ENCODE measurements at regions not wholly inside any gene's neighbourhood (a gene's known extent, or its start where the extent isn't known, plus 50 kb on each side); places are given as distances from the start of the nearest gene placed in this dataset.

DNA sequence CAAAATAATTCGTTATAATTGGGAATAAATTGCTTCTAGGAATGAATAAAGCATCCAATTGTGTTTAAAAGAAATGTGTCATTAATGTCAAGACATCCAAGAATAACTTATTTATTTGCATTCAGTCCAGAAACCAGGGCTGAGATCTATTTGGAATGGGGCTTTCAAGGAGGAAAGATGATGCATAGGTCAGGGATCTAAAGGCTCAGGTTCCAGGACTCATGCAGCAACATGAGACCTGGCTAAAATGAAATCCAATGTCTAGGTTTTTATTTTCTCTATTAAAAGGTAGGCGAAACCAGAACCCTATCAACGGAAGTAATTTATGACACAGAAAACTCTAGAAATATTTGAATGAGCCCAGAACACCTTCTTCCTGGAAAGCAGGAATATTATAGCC lies 376.8 kb downstream of the SEC16B start:
- no peaks in the 10 kb centered on the region for H3K79me2 ChIP-seq (ENCODE audit: insufficient read depth, low read length)
- H3K36me3 ChIP-seq (ENCODE audit: insufficient read depth, low read length): no peaks in the 10 kb centered on the region
- H3K4me2 ChIP-seq (ENCODE audit: low read depth, low read length, poor library complexity, severe bottlenecking): no peak overlapping the region
- H3K4me1 ChIP-seq (ENCODE audit: insufficient read depth, low read length, poor library complexity, severe bottlenecking): no peaks in the 10 kb centered on the region
- no peak overlapping the region for H3K4me3 ChIP-seq (ENCODE audit: low read length, poor library complexity, severe bottlenecking)
- H3K9ac ChIP-seq (ENCODE audit: low read depth, low read length, poor library complexity, severe bottlenecking): no peak overlapping the region
- H3F3A ChIP-seq (ENCODE audit: low read depth): no peaks in the 10 kb centered on the region
- H3K9me3 ChIP-seq (ENCODE audit: insufficient read depth, low read depth, low read length): no peaks in the 10 kb centered on the region
- H3K27me3 ChIP-seq (ENCODE audit: insufficient read depth, low read length, poor library complexity, severe bottlenecking): no peaks in the 10 kb centered on the region
- TF ChIP-seq EZH2phosphoT487 (IDR thresholded peaks at IDR 0.05; ENCODE audit: borderline replicate concordance): no peak
- TF ChIP-seq CTCF (conservative IDR thresholded peaks at IDR 0.05; ENCODE audit: low read length): no peak
- H2AFZ ChIP-seq (ENCODE audit: low read length): no peak overlapping the region
- no peaks in the 10 kb centered on the region for H4K20me1 ChIP-seq (ENCODE audit: insufficient read depth, low read length, poor library complexity, severe bottlenecking)
- H3K9me2 ChIP-seq (replicated peaks; ENCODE audit: low read depth, low read length): no peaks in the 10 kb centered on the region

DNA sequence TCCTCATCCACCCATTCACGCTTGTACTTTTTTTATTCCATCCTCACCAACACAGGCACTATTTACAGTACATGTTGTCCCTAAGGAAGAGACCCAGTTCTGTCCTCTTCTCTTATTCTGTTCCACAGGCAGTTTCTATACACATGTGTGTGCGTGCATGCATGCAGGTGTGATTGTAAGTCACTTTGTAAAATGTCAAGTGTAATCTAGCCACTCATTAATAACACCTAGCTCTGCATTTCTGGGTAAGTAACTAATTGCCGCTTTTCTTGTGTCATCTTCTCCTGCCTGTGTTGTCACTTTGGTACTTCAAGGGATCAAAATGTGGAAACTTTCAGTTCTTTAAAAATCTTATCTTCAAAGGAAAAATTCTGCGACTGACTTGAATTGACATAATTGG lies 377.2 kb downstream of the SEC16B start:
- no peak overlapping the region for H3K4me3 ChIP-seq (ENCODE audit: low read length, poor library complexity, severe bottlenecking)
- no peaks in the 10 kb centered on the region for H3F3A ChIP-seq (ENCODE audit: low read depth)
- no peaks in the 10 kb centered on the region for H3K79me2 ChIP-seq (ENCODE audit: insufficient read depth, low read length)
- no peak overlapping the region for H3K9ac ChIP-seq (ENCODE audit: low read depth, low read length, poor library complexity, severe bottlenecking)
- no peaks in the 10 kb centered on the region for H3K9me3 ChIP-seq (ENCODE audit: insufficient read depth, low read depth, low read length)
- no peak overlapping the region for H3K4me2 ChIP-seq (ENCODE audit: low read depth, low read length, poor library complexity, severe bottlenecking)
- H4K20me1 ChIP-seq (ENCODE audit: insufficient read depth, low read length, poor library complexity, severe bottlenecking): no peaks in the 10 kb centered on the region
- no peak overlapping the region for H2AFZ ChIP-seq (ENCODE audit: low read length)
- no peaks in the 10 kb centered on the region for H3K27me3 ChIP-seq (ENCODE audit: insufficient read depth, low read length, poor library complexity, severe bottlenecking)
- H3K4me1 ChIP-seq (ENCODE audit: insufficient read depth, low read length, poor library complexity, severe bottlenecking): no peaks in the 10 kb centered on the region
- H3K36me3 ChIP-seq (ENCODE audit: insufficient read depth, low read length): no peaks in the 10 kb centered on the region
- TF ChIP-seq CTCF (conservative IDR thresholded peaks at IDR 0.05; ENCODE audit: low read length) (no peak), EZH2phosphoT487 (IDR thresholded peaks at IDR 0.05; ENCODE audit: borderline replicate concordance) (no peak)
- H3K9me2 ChIP-seq (replicated peaks; ENCODE audit: low read depth, low read length): no peaks in the 10 kb centered on the region

DNA sequence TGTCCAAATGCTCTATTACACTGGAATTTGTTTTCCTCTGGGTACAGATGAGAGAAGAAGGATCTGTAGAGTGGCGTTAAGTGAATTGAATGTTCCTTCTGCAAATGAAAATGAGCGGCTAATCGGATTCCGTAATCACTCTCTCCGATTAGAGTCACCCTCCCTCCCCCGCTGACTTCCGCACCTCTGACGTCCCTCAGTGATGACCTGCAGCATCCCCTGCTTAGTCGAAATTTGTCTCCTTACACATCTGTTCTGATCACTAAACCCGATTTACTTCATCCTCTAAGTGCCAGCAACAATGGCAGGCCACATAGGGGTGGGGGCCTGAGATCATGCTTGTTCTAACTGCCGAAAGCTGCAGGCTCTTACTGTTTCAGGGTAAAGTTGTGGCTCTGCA lies 378.7 kb downstream of the SEC16B start:
- no peak overlapping the region for H2AFZ ChIP-seq (ENCODE audit: low read length)
- no peaks in the 10 kb centered on the region for H3K79me2 ChIP-seq (ENCODE audit: insufficient read depth, low read length)
- no peaks in the 10 kb centered on the region for H3K36me3 ChIP-seq (ENCODE audit: insufficient read depth, low read length)
- H3K9me2 ChIP-seq (replicated peaks; ENCODE audit: low read depth, low read length): no peaks in the 10 kb centered on the region
- no peak overlapping the region for H3K4me2 ChIP-seq (ENCODE audit: low read depth, low read length, poor library complexity, severe bottlenecking)
- no peaks in the 10 kb centered on the region for H3K9me3 ChIP-seq (ENCODE audit: insufficient read depth, low read depth, low read length)
- H3K9ac ChIP-seq (ENCODE audit: low read depth, low read length, poor library complexity, severe bottlenecking): no peak overlapping the region
- no peaks in the 10 kb centered on the region for H4K20me1 ChIP-seq (ENCODE audit: insufficient read depth, low read length, poor library complexity, severe bottlenecking)
- H3F3A ChIP-seq (ENCODE audit: low read depth): no peaks in the 10 kb centered on the region
- TF ChIP-seq CTCF (conservative IDR thresholded peaks at IDR 0.05; ENCODE audit: low read length): no peak
- TF ChIP-seq EZH2phosphoT487 (IDR thresholded peaks at IDR 0.05; ENCODE audit: borderline replicate concordance): no peak
- H3K4me3 ChIP-seq (ENCODE audit: low read length, poor library complexity, severe bottlenecking): no peak overlapping the region
- no peaks in the 10 kb centered on the region for H3K4me1 ChIP-seq (ENCODE audit: insufficient read depth, low read length, poor library complexity, severe bottlenecking)
- H3K27me3 ChIP-seq (ENCODE audit: insufficient read depth, low read length, poor library complexity, severe bottlenecking): no peaks in the 10 kb centered on the region
